HPDE6-E6E7 (cell line): ENCODE measurements at regions not wholly inside any gene's neighbourhood (a gene's known extent, or its start where the extent isn't known, plus 50 kb on each side); places are given as distances from the start of the nearest gene placed in this dataset.

Experiments
- DNase-seq: peaks from one replicate; pipeline ENCODE4 v3.0.0; 2011; ENCODE audit warnings: missing footprints; ENCODE audit errors: extremely low spot score

GRCh38 chr3:117881210-117881609, 1153.4 kb downstream of the IGSF11 start:
- no peak for DNase-seq

- no peak for DNase-seq
Observed at GRCh38 chr3:117885011-117885441, 1149.6 kb downstream of the IGSF11 start.

DNA sequence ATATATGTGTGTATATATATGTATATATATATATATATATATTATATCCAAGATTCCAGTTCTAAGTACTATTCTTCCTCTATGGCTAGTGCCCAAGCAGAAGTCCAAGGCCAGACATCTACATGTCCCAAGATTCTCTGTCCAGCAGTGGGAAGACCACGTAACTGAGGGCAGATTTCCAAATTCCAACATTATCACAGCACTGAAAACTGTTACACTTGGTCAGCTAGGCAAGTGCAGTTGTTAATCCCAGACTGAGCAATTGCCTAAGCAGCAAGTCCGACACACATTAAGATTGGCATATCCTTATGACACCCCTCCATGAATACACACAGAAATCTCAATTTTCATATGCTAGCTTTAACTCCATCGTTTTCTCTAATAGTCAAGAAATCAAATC, 1148.5 kb downstream of the IGSF11 start:
- no peak for DNase-seq

DNA sequence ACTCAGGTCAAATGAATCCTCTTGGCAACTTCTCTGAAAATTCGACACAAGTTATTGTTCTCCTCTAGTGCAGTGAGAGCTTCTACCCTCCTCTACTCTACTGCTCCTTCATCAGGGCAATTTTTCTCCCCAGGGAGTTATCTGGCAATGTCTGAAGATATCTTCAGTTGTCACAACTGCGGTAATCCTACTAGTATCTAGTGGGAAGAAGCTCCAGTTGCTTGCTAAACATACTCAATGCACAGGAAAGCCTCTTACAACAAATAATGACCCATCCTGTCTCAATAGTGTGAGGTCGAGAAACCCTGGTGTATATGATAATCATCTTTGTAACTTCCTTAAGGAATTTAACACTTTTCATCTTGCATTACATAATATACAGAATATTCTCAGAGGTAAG, 1147.6 kb downstream of the IGSF11 start:
- no peak for DNase-seq

GRCh38 chr3:117887901-117888300, 1146.7 kb downstream of the IGSF11 start:
- no peak for DNase-seq

GRCh38 chr3:117892431-117892841, 1142.2 kb downstream of the IGSF11 start:
- DNase-seq: no peak

DNA sequence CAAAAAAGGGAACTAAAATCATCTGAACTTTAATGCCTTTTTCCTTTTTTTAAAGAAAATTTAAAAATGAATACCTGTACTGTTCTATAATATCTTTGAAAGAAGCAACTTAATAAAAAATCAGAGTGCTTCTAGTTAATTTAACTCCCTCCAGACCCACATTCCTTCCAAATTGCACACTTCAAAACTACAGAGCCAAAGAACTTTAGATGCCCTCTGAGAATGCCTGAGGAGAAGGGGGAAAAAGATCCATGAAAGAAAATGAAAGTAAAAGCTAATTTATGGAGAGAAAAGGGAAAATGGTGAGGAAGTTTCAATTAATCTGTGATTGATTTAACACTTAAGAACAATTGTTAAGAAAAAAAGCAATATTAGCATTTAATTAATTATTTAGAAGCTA, 1141.6 kb downstream of the IGSF11 start:
- DNase-seq: no peak

- DNase-seq: no peak
Observed at GRCh38 chr3:117893638-117894037, 1141.0 kb downstream of the IGSF11 start.

- DNase-seq: no peak
Observed at GRCh38 chr3:117898722-117899522, 1135.7 kb downstream of the IGSF11 start.

DNA sequence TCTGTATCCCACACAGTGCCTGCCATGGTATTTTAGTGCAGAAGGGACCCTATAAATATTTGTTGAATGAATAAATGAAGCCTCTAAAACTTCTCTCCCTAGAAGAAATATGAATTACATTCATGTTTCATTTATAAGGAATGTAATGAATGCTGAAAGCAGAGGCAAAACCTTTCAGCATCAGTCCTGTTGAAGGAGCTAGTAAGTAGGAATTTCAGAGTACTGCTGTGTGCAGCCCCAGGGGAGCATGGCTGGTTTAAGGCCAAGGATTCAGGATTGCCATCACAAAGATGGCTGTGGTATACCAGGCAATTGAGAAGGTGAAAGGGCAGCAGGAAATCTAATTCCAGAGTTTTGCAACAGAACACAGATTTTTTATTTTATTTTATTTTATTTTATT, 1131.4 kb downstream of the IGSF11 start:
- no peak for DNase-seq

GRCh38 chr3:117910820-117911521, 1123.7 kb downstream of the IGSF11 start:
- no peak for DNase-seq

DNA sequence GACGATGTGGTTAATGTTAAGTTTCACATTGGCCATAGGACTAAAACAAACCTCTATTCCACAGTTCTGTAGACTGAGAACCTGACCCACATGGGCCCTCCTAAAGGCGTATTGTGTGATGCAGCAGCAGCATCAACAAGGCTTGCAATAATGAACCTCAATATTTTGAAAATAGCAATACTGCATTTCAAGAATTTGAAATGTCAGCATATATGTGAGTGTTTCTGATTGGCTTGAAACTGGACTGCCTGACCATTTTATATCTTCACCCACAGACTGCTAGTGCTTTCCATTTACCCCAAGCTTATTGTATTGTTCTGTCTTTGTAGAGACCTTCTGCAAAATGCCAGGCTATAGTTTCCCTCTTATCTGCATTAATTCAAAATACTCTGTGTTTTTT, 1122.3 kb downstream of the IGSF11 start:
- no peak for DNase-seq

- no peak for DNase-seq
Observed at GRCh38 chr3:117914540-117915100, 1120.0 kb downstream of the IGSF11 start.

DNA sequence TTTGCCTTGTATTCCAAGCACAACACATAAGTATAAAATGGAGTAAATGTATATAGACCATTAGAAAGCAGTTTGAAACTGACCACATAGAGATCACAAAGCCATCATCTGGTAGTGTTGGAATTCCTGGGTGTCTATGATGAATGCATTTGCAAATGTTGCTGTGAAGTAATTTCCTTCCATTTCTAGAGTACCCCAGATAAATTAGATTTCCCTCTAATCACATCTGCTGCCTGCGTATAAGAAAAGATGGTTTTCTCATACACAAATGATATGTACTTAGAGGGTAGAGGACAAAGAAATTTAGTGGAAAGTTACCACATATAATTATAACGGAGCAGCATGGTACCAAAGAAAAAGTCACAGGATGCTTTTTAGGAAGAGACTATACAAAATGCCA, 1117.8 kb downstream of the IGSF11 start:
- DNase-seq: no peak

- DNase-seq: no peak
Observed at GRCh38 chr3:117919621-117920020, 1115.0 kb downstream of the IGSF11 start.

DNA sequence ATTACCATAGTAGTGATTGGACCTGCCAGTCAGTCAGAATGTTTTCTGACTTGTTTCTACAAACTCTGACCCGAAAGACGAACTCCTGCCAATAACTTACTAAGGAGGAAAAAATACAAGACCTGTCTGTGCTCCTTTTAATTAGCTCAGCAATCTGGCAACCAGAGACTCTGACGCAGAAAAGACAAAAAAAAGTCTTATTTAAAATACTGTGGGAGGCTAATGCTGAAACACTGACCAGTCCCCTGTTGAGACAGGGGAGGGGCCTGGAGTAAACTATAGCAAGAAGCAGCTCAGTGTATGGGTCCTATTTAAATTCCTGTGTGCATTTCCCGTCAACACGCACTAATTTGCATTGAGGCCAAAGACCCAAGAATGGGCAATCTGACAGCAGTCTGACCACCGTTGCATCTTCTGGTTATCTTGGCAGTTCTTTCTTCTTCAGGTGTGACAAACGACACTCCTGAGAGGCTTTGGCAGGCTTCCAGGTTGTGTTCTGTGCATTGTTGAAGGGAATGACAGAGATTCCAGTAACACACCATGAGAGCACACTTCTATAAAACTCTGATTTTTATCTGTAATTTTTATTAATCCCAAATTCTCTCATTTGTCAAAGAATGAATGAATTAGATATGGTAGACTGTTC, 1114.3 kb downstream of the IGSF11 start:
- DNase-seq: no peak

DNA sequence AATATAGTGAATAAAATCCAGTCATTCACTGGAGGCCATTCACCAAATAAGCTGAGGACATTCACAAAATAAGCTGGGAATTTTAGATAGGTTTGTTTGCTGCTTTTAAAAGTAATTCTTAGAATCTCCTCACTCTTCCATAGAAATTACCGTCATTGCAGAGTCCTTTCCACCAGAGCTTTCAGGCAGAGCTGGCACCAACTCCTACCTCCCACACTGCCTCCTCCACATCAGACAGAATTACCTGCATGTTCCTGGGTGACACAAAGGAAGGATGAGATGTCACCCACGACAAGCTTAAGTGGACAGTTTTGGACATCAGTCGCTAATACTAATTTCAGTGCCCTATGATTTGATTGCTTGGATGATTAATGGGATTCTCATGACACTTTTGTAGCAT, 1113.2 kb downstream of the IGSF11 start:
- no peak for DNase-seq

GRCh38 chr3:117922039-117922438, 1112.6 kb downstream of the IGSF11 start:
- no peak for DNase-seq

DNA sequence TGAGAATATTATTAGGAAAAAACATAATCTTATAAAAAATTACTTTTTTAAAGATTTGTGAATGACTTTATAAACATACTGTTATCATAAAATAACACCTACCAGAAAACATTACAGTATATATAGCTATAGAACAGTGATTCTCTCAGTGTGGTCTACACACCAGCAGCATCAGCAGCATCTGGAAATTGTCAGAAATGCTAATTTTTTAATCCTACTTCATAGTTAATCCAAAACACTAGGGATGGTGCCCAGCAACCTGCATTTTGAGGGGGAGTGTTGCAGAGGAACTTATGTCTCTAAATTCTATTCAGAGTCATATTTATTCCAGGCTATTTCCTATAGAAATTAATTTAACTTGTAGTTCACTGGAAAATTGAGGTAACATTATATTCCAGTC, 1107.8 kb downstream of the IGSF11 start:
- DNase-seq: no peak

DNA sequence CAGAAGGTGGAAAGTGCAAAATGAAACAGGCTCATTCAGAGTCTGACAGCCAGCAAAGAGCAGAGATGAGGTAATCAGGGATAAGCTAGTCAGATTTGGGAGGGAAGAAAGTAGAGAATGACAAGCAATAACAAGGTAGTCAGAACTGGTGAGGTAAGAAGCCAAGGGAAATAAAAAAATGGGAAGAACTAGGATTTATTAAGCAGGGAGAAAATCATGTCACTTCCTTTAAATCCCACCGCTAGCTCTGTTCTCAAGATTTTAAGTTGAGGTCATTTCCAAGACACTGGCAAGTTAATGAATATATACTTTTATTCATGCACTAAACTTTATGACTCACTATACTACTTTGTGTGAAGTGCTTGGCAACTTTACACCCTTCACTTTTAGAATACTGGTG, 1106.8 kb downstream of the IGSF11 start:
- DNase-seq: no peak

GRCh38 chr3:117928836-117929235, 1105.8 kb downstream of the IGSF11 start:
- DNase-seq: no peak

DNA sequence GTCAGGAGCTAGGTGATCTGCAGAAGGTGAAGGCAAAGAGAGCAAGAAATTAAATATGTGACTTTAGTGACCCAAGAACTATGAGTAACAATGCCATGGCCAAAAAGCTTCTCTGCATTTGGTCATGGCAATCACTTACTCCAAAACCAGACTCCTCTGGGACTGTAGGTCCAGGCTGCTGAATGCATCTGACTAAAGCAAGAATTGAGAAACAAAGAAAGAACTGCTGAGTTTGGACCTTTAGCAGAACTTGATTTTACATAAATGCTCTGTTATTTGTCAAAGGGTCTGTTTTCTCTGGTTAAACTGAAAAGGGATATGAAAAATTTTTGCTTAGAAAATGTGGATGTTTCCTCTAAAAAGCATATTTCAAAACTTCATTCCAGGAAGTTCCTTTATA, 1102.2 kb downstream of the IGSF11 start:
- DNase-seq: no peak
